Hematopoietic multipotent progenitor cell (in vitro differentiated cells): ENCODE measurements at regions not wholly inside any gene's neighbourhood (a gene's known extent, or its start where the extent isn't known, plus 50 kb on each side); places are given as distances from the start of the nearest gene placed in this dataset.
A peak's percentile ranks its signal among the peaks of the same experiment; 100 is the strongest.
"Not testable (repeated sequence)": the region's sequence is repeated elsewhere in the genome, so short reads cannot be mapped to it uniquely, and the experiment has no call there.

ENCODE experiments used
- DNase-seq, 3 donors: peaks; one replicate each; pipeline ENCODE4 v3.0.0-alpha.2; 2011 to 2015; ENCODE audit warnings: low read depth in 2 of 3, low spot score in 2 of 3

GRCh38 chr7:50251765-50252164, 52.8 kb upstream of the IKZF1 start:
- no peak for DNase-seq

GRCh38 chr7:50246551-50246950, 58.0 kb upstream of the IKZF1 start:
- peak in 1 of 3 donors; percentile 61 for DNase-seq

DNA sequence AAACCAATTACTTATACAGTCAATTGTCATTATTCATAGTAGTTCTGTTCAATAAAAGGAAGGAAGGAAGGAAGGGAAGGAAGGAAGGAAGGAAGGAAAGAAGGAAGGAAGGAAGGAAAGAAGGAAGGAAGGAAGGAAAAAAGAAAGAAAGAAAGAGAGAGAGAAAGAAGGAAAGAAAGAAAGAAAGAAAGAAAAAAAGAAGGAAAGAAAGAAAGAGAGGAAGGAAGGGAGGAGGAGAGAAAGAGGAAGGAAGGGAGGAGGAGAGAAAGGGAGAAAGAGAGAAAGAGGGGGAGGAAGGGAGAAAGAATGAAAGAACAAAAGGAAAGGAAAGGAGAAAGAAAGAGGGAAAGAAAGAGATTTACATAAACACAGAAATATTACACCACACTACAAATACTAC, 62.4 kb upstream of the IKZF1 start:
- not testable (repeated sequence) for DNase-seq

- not testable (repeated sequence) for DNase-seq
These were observed 63.8 kb upstream of the IKZF1 start for GRCh38 chr7:50240699-50241098.

GRCh38 chr7:50229964-50230363, 74.6 kb upstream of the IKZF1 start:
- peak in 2 of 3 donors; percentile 37 to 58 for DNase-seq

DNA sequence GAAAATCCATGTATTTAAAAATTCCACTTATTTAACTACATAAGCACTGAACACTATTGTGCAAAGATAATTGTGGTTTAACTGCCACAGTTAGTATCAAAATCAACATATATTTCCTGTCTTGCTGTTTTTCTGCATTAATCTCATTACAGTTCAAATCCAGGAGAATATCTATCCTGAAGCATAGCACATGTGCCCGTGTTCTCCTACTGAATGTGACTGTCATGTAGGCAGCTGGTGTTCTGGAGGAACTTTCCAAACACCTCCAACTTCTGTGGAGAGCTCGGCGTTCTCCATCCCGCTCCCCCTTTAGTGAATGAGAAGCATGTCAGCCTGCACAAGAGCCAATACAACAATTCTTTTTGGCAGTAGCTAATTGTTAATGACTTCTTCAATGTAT, 76.4 kb upstream of the IKZF1 start:
- DNase-seq = peak in 1 of 3 donors; percentile 21

GRCh38 chr7:50227726-50228125, 76.8 kb upstream of the IKZF1 start:
- DNase-seq = peak in 1 of 3 donors; percentile 33

- DNase-seq = no peak
These were observed 77.8 kb upstream of the IKZF1 start for GRCh38 chr7:50226669-50227068.

GRCh38 chr7:50226145-50226544, 78.4 kb upstream of the IKZF1 start:
- no peak for DNase-seq

- DNase-seq = no peak
These were observed 83.1 kb upstream of the IKZF1 start for GRCh38 chr7:50221433-50221832.

DNA sequence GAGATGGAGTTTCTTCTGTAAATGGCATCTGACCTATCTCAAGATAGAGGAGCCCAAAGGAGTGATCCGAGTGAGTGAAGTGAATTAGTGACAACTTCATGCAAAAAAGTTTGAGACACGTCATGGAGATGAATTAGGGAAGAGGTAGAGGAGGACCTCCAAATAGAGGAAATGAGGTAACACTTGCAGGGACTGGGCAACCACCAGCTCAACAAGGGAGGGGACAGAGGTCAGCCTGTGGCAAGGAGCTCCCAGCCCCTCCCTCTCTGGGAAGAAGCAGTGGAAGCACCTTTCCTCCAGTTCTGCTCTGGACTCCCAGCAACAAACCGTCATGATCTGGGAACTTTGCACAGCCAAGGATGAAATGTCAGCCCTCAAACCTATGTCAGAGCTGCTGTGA, 83.5 kb upstream of the IKZF1 start:
- DNase-seq = no peak

DNA sequence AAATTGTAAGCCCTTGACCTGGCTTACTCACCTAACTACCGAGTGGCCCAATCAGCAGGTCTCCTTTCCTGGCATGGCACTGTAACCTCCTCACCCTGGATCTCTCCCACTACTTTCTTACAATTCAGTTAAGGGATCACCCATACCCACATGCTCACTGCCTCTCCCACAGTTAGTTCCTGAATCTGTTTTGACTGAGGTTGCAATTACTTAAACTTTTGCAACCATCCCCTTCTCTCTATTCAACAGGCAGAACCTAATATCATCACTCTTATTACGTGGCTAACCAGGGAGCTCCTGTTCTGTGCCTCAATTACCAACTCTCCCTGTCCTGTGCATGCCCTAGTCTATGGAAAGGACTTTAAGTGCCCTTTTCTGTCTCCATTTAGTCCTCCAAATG, 84.2 kb upstream of the IKZF1 start:
- DNase-seq = no peak

GRCh38 chr7:50217821-50218281, 86.7 kb upstream of the IKZF1 start:
- peak in 2 of 3 donors; percentile 59 to 64 for DNase-seq

DNA sequence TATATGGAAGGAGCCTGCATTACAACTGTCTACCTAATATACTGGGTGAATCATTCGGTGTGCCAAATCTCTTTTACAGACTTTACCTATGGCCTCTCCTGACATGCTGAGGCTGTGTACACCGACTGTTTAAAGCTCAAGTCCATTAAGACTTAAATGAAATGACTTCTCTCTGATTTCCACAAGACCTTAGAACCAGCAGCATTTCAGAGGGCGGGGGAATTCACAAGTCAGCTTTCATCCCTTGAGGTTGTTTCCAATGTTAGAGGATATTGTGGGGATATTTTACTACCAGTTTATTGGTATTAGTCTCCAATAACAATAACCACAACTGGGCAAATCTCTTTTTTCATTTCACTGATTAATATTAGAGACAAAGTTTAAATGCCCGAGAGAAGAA, 87.1 kb upstream of the IKZF1 start:
- DNase-seq = no peak

- DNase-seq = no peak
These were observed 87.9 kb upstream of the IKZF1 start for GRCh38 chr7:50216626-50217025.

- DNase-seq = no peak
These were observed 89.7 kb upstream of the IKZF1 start for GRCh38 chr7:50214771-50215170.

DNA sequence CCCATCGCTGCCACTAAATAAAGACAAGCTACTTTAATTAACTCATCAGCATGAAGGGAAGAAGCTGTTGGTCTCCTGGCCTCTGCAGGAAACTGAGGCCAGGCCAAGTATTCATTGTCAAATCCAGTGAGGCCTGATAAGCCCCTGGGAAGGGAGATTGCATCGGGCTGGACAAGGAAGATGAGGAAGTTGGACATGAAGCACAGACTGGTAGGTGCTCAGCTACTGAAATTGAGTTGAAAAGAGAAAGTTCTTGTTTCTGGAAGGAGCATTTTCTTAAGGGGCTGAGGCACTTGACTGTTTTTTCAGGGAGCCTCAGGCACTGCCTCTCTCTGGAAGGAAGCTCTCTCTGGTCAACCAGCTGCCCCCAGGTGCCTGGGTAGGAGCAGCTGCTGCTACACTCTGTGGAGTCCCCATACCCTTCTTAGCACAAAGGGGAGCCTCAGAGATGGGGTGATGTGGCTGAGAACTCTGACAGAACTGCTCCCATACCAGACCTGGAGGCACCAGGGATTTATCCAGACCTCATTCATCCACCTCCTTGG, 90.3 kb upstream of the IKZF1 start:
- no peak for DNase-seq

DNA sequence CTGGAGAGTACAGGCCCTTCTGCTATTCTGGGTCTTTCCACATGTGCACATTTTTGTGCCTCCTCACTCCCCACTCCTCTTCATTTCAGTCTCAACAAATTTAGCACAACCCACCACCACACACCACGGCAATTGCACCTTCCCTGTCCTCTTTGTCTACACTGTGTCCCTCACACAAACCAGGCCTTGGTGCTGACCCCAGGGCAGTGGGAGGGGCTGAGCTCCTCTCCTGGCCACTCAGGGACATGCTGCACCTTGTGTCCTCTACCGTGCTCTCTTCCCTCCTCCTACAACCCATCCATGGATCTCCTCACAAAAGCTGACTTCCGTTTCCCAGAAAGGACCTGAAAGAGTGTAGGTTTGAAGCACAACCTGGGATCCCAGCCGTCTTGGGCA, 90.9 kb upstream of the IKZF1 start:
- DNase-seq = no peak

DNA sequence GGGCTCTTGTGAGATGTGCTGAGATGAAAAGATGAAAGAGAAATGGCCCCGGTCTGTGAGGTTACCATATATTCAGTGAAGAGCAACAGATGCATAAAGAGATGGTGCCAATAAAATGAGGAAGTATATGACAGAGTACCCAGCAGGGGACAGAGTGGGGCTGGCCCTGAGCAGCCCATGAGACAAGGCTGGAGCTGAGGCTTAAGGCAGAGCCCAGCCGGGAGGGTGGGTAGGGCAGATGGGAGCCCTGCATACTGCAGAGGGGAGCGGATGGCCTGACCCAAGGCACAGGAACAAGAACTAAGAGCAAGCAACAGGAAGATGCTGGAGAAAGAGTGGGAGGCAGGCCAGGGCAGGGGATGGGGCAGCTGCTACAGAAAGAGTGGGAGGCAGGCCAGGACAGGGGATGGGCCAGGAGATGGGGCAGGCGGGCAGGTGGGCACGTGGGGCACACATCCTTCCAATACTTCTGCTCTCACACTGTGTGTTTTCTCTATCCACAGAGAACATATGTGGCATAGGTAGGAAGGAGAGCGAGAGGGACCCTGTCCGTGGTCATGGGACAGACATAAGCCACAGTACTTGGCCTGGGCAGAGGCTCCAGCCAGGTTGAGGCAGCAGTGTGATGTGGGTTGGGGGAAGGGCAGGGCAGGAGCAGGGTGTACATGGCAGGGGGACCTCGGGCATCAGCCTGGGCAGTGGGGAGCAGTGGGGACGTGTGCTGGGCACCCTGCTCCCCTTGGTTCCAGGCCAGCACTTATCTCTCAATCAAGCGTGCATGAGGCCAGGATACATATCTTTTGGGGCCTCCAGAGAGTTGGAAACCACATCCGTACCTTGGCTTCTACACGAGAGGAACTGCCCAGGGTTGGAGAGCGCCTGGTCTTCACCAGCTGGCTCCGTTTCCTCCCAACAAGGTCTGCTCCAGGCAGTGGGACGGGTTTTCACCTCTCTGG, 91.6 kb upstream of the IKZF1 start:
- peak in 2 of 3 donors; percentile 82 to 95 for DNase-seq

GRCh38 chr7:50212016-50212325, 92.5 kb upstream of the IKZF1 start:
- no peak for DNase-seq

- no peak for DNase-seq
These were observed 93.1 kb upstream of the IKZF1 start for GRCh38 chr7:50211130-50212015.
